ENCODE measurements at regions not wholly inside any gene's neighbourhood (a gene's known extent, or its start where the extent isn't known, plus 50 kb on each side); places are given as distances from the start of the nearest gene placed in this dataset.
"Not testable (repeated sequence)": the region's sequence is repeated elsewhere in the genome, so short reads cannot be mapped to it uniquely, and the experiment has no call there.

GRCh38 chr9:40992472-40992821 lies 136.0 kb downstream of the FOXD4L6 start:
- TF ChIP-seq CTCF (conservative IDR thresholded peaks at IDR 0.05; ENCODE audit: low read depth, low read length); EZH2phosphoT487 (IDR thresholded peaks at IDR 0.05; ENCODE audit: borderline replicate concordance, low read length): not testable (repeated sequence)
